HL-60 (cell line): ENCODE measurements at regions not wholly inside any gene's neighbourhood (a gene's known extent, or its start where the extent isn't known, plus 50 kb on each side); places are given as distances from the start of the nearest gene placed in this dataset.

Source experiments
- DNase-seq, 2 experiments: peaks; one replicate each; pipeline ENCODE4 v3.0.0-alpha.2; 2010 to 2020; ENCODE audit warnings: low read depth in 1 of 2, low spot score in 1 of 2
- H3K27ac ChIP-seq: fragments of 250-450 bp; sonication (Bioruptor Pico); replicated peaks from 2 replicates; pipeline ENCODE4 v1.5.1; 2020; ENCODE audit warnings: mild to moderate bottlenecking, moderate library complexity
- H3K27me3 ChIP-seq: fragments of 250-450 bp; sonication (Bioruptor Pico); 2 replicates; pipeline ENCODE4 v1.5.1; 2021; ENCODE audit warnings: mild to moderate bottlenecking, moderate library complexity; ENCODE audit not compliant: insufficient read depth, poor library complexity, severe bottlenecking
- H3K4me3 ChIP-seq: replicated peaks from 2 replicates; pipeline ENCODE4 v1.5.1; 2011; ENCODE audit warnings: mild to moderate bottlenecking, control low read depth, low read length; ENCODE audit not compliant: insufficient read depth
- CTCF ChIP-seq: IDR thresholded peaks from one replicate; pipeline ENCODE4 v1.5.1; 2011; ENCODE audit warnings: low read length, control low read depth, inconsistent platforms; ENCODE audit not compliant: insufficient read depth
- GABPA ChIP-seq: IDR thresholded peaks from 2 replicates; pipeline ENCODE4 v1.6.1; 2012; ENCODE audit warnings: low read depth
- POLR2AphosphoS5 ChIP-seq: IDR thresholded peaks from 2 replicates; pipeline ENCODE4 v1.6.1; 2012; ENCODE audit warnings: low read depth
- REST ChIP-seq: IDR thresholded peaks from 2 replicates; pipeline ENCODE4 v1.6.1; 2012; ENCODE audit warnings: low read depth; ENCODE audit not compliant: insufficient replicate concordance
- SPI1 ChIP-seq: IDR thresholded peaks from 2 replicates; pipeline ENCODE4 v1.6.1; 2012; ENCODE audit warnings: low read depth, mild to moderate bottlenecking, borderline replicate concordance

- no peak for TF ChIP-seq REST
- no peak for TF ChIP-seq POLR2AphosphoS5
- no peak for TF ChIP-seq GABPA
- no peak for TF ChIP-seq SPI1
- TF ChIP-seq CTCF = no peak
- H3K4me3 ChIP-seq = no peak overlapping the region
- no peaks in the 10 kb centered on the region for H3K27me3 ChIP-seq
- no peak for DNase-seq
- H3K27ac ChIP-seq = no peak overlapping the region
Measured at GRCh38 chr11:15547685-15548084, 433.0 kb downstream of the INSC start.

- TF ChIP-seq SPI1 (no peak), POLR2AphosphoS5 (no peak), GABPA (no peak), REST (no peak), CTCF (no peak)
- H3K4me3 ChIP-seq = no peak overlapping the region
- no peak for DNase-seq
- H3K27ac ChIP-seq = no peak overlapping the region
- no peaks in the 10 kb centered on the region for H3K27me3 ChIP-seq
Measured at GRCh38 chr11:15551901-15552851, 437.5 kb downstream of the INSC start.

GRCh38 chr11:15555161-15555560, 440.4 kb downstream of the INSC start:
- no peak overlapping the region for H3K27ac ChIP-seq
- no peaks in the 10 kb centered on the region for H3K27me3 ChIP-seq
- no peak overlapping the region for H3K4me3 ChIP-seq
- TF ChIP-seq REST (no peak), POLR2AphosphoS5 (no peak), GABPA (no peak), CTCF (no peak), SPI1 (no peak)
- DNase-seq = no peak
